ENCODE measurements at regions not wholly inside any gene's neighbourhood (a gene's known extent, or its start where the extent isn't known, plus 50 kb on each side); places are given as distances from the start of the nearest gene placed in this dataset.

- Histone ChIP-seq H3K27me3 (ENCODE audit: insufficient read depth, low read length) (no peaks in the 10 kb centered on the region), H3K9ac (ENCODE audit: low read depth, low read length) (no peak overlapping the region), H3K4me1 (ENCODE audit: insufficient read depth, low read length) (no peaks in the 10 kb centered on the region), H3K4me3 (ENCODE audit: low read length) (no peak overlapping the region), H3K36me3 (ENCODE audit: insufficient read depth, low read length) (no peaks in the 10 kb centered on the region), H3K27ac (ENCODE audit: low read depth, low read length) (no peak overlapping the region), H3K9me3 (ENCODE audit: insufficient read depth, low read depth, low read length) (no peaks in the 10 kb centered on the region)
- WGBS = 90% methylated on average over 10 of the region's 10 CpGs
Observed at GRCh38 chr6:169158691-169159090, 95.0 kb downstream of the THBS2 start.

GRCh38 chr6:169158174-169158573, 95.5 kb downstream of the THBS2 start:
- Histone ChIP-seq H3K9ac (ENCODE audit: low read depth, low read length) (no peak overlapping the region), H3K27me3 (ENCODE audit: insufficient read depth, low read length) (no peaks in the 10 kb centered on the region)

GRCh38 chr6:169157197-169158148, 96.2 kb downstream of the THBS2 start:
- Histone ChIP-seq H3K27me3 (ENCODE audit: insufficient read depth, low read length) (no peaks in the 10 kb centered on the region), H3K27ac (ENCODE audit: low read depth, low read length) (no peak overlapping the region), H3K9me3 (ENCODE audit: insufficient read depth, low read depth, low read length) (no peaks in the 10 kb centered on the region), H3K4me3 (ENCODE audit: low read length) (no peak overlapping the region), H3K9ac (ENCODE audit: low read depth, low read length) (no peak overlapping the region), H3K4me1 (ENCODE audit: insufficient read depth, low read length) (no peaks in the 10 kb centered on the region), H3K36me3 (ENCODE audit: insufficient read depth, low read length) (no peaks in the 10 kb centered on the region)
- 91% methylated on average over 22 of the region's 22 CpGs for WGBS

More at GRCh38 chr6:169158174-169158573, 95.5 kb downstream of the THBS2 start:
- Histone ChIP-seq H3K36me3 (ENCODE audit: insufficient read depth, low read length) (no peaks in the 10 kb centered on the region), H3K27ac (ENCODE audit: low read depth, low read length) (no peak overlapping the region), H3K9me3 (ENCODE audit: insufficient read depth, low read depth, low read length) (no peaks in the 10 kb centered on the region), H3K4me3 (ENCODE audit: low read length) (no peak overlapping the region), H3K4me1 (ENCODE audit: insufficient read depth, low read length) (no peaks in the 10 kb centered on the region)
- 81% methylated on average over 10 of the region's 10 CpGs for WGBS

GRCh38 chr6:169156793-169157147, 96.9 kb downstream of the THBS2 start:
- no peaks in the 10 kb centered on the region for H3K36me3 ChIP-seq (ENCODE audit: insufficient read depth, low read length)
- H3K27me3 ChIP-seq (ENCODE audit: insufficient read depth, low read length) = no peaks in the 10 kb centered on the region
- no peak overlapping the region for H3K9ac ChIP-seq (ENCODE audit: low read depth, low read length)
- H3K9me3 ChIP-seq (ENCODE audit: insufficient read depth, low read depth, low read length) = no peaks in the 10 kb centered on the region
- no peak overlapping the region for H3K4me3 ChIP-seq (ENCODE audit: low read length)
- H3K4me1 ChIP-seq (ENCODE audit: insufficient read depth, low read length) = no peaks in the 10 kb centered on the region
- H3K27ac ChIP-seq (ENCODE audit: low read depth, low read length) = no peak overlapping the region
- WGBS = 93% methylated on average over 2 of the region's 2 CpGs

GRCh38 chr6:169156108-169156792, 97.4 kb downstream of the THBS2 start:
- Histone ChIP-seq H3K27ac (ENCODE audit: low read depth, low read length) (no peak overlapping the region), H3K9ac (ENCODE audit: low read depth, low read length) (no peak overlapping the region), H3K36me3 (ENCODE audit: insufficient read depth, low read length) (no peaks in the 10 kb centered on the region), H3K9me3 (ENCODE audit: insufficient read depth, low read depth, low read length) (peaks cover 4% of the 10 kb centered on the region; the same call in 1 of the 2 replicates), H3K4me3 (ENCODE audit: low read length) (no peak overlapping the region), H3K27me3 (ENCODE audit: insufficient read depth, low read length) (no peaks in the 10 kb centered on the region), H3K4me1 (ENCODE audit: insufficient read depth, low read length) (no peaks in the 10 kb centered on the region)
- 91% methylated on average over 17 of the region's 17 CpGs for WGBS

GRCh38 chr6:169155481-169155880, 98.2 kb downstream of the THBS2 start:
- Histone ChIP-seq H3K4me1 (ENCODE audit: insufficient read depth, low read length) (no peaks in the 10 kb centered on the region), H3K9me3 (ENCODE audit: insufficient read depth, low read depth, low read length) (peaks cover 11% of the 10 kb centered on the region), H3K27me3 (ENCODE audit: insufficient read depth, low read length) (no peaks in the 10 kb centered on the region), H3K9ac (ENCODE audit: low read depth, low read length) (no peak overlapping the region), H3K36me3 (ENCODE audit: insufficient read depth, low read length) (no peaks in the 10 kb centered on the region), H3K27ac (ENCODE audit: low read depth, low read length) (no peak overlapping the region), H3K4me3 (ENCODE audit: low read length) (no peak overlapping the region)
- WGBS = 94% methylated on average over 7 of the region's 7 CpGs

GRCh38 chr6:169153401-169153800, 100.2 kb downstream of the THBS2 start:
- H3K4me1 ChIP-seq (ENCODE audit: insufficient read depth, low read length) = no peaks in the 10 kb centered on the region
- no peak overlapping the region for H3K27ac ChIP-seq (ENCODE audit: low read depth, low read length)
- H3K4me3 ChIP-seq (ENCODE audit: low read length) = no peak overlapping the region
- no peaks in the 10 kb centered on the region for H3K36me3 ChIP-seq (ENCODE audit: insufficient read depth, low read length)
- no peak overlapping the region for H3K9ac ChIP-seq (ENCODE audit: low read depth, low read length)
- H3K9me3 ChIP-seq (ENCODE audit: insufficient read depth, low read depth, low read length) = peaks cover 30% of the 10 kb centered on the region
- no peaks in the 10 kb centered on the region for H3K27me3 ChIP-seq (ENCODE audit: insufficient read depth, low read length)
- 92% methylated on average over 3 of the region's 4 CpGs for WGBS

- Histone ChIP-seq H3K4me1 (ENCODE audit: insufficient read depth, low read length) (no peaks in the 10 kb centered on the region), H3K9ac (ENCODE audit: low read depth, low read length) (no peak overlapping the region), H3K36me3 (ENCODE audit: insufficient read depth, low read length) (no peaks in the 10 kb centered on the region), H3K4me3 (ENCODE audit: low read length) (no peak overlapping the region), H3K9me3 (ENCODE audit: insufficient read depth, low read depth, low read length) (peaks cover 29% of the 10 kb centered on the region), H3K27me3 (ENCODE audit: insufficient read depth, low read length) (no peaks in the 10 kb centered on the region), H3K27ac (ENCODE audit: low read depth, low read length) (no peak overlapping the region)
- WGBS = 91% methylated on average over 2 of the region's 2 CpGs
Observed at GRCh38 chr6:169146521-169146920, 107.1 kb downstream of the THBS2 start.

- WGBS = 96% methylated on average over 10 of the region's 10 CpGs
Observed at GRCh38 chr6:169145991-169146501, 107.6 kb downstream of the THBS2 start.

GRCh38 chr6:169145496-169145895, 108.2 kb downstream of the THBS2 start:
- no peaks in the 10 kb centered on the region for H3K27me3 ChIP-seq (ENCODE audit: insufficient read depth, low read length)
- WGBS = 95% methylated on average over 3 of the region's 6 CpGs
- no peaks in the 10 kb centered on the region for H3K4me1 ChIP-seq (ENCODE audit: insufficient read depth, low read length)
- H3K4me3 ChIP-seq (ENCODE audit: low read length) = no peak overlapping the region
- H3K36me3 ChIP-seq (ENCODE audit: insufficient read depth, low read length) = no peaks in the 10 kb centered on the region
- no peak overlapping the region for H3K27ac ChIP-seq (ENCODE audit: low read depth, low read length)
- no peak overlapping the region for H3K9ac ChIP-seq (ENCODE audit: low read depth, low read length)
- H3K9me3 ChIP-seq (ENCODE audit: insufficient read depth, low read depth, low read length) = peaks cover 19% of the 10 kb centered on the region

More at GRCh38 chr6:169145991-169146501, 107.6 kb downstream of the THBS2 start:
- Histone ChIP-seq H3K4me3 (ENCODE audit: low read length) (no peak overlapping the region), H3K4me1 (ENCODE audit: insufficient read depth, low read length) (no peaks in the 10 kb centered on the region), H3K27me3 (ENCODE audit: insufficient read depth, low read length) (no peaks in the 10 kb centered on the region), H3K9me3 (ENCODE audit: insufficient read depth, low read depth, low read length) (peaks cover 24% of the 10 kb centered on the region), H3K36me3 (ENCODE audit: insufficient read depth, low read length) (no peaks in the 10 kb centered on the region), H3K9ac (ENCODE audit: low read depth, low read length) (no peak overlapping the region), H3K27ac (ENCODE audit: low read depth, low read length) (no peak overlapping the region)

GRCh38 chr6:169144356-169144755, 109.3 kb downstream of the THBS2 start:
- Histone ChIP-seq H3K4me1 (ENCODE audit: insufficient read depth, low read length) (no peaks in the 10 kb centered on the region), H3K27ac (ENCODE audit: low read depth, low read length) (no peak overlapping the region), H3K9ac (ENCODE audit: low read depth, low read length) (no peak overlapping the region), H3K9me3 (ENCODE audit: insufficient read depth, low read depth, low read length) (peaks cover 8% of the 10 kb centered on the region), H3K36me3 (ENCODE audit: insufficient read depth, low read length) (no peaks in the 10 kb centered on the region), H3K4me3 (ENCODE audit: low read length) (no peak overlapping the region), H3K27me3 (ENCODE audit: insufficient read depth, low read length) (no peaks in the 10 kb centered on the region)
- WGBS = 88% methylated on average over 1 of the region's 2 CpGs

All from HUES64 (cell line).